K562 (cell line): ENCODE measurements at regions not wholly inside any gene's neighbourhood (a gene's known extent, or its start where the extent isn't known, plus 50 kb on each side); places are given as distances from the start of the nearest gene placed in this dataset.

Experiments used
- ATF3 ChIP-seq, 2 experiments: fragments of 450-650 bp in 1 of 2; sonication (generic) in 1 of 2; formaldehyde crosslinking in 1 of 2; IDR thresholded peaks in 1 of 2; conservative IDR thresholded peaks in 1 of 2; 2 replicates each; pipeline versions ENCODE4 v1.6.1 to v1.8.1; 2016 to 2023; ENCODE audit warnings: mild to moderate bottlenecking in 2 of 2, moderate library complexity in 2 of 2, inconsistent platforms in 1 of 2, missing genetic modification reagents in 1 of 2
- BRF1 ChIP-seq: IDR thresholded peaks from 3 replicates; pipeline ENCODE4 v1.6.1; 2011; ENCODE audit warnings: borderline replicate concordance, mild to moderate bottlenecking; ENCODE audit not compliant: insufficient read length; ENCODE audit errors: extremely low read depth
- CBX1 ChIP-seq: sonication (generic); IDR thresholded peaks from 2 replicates; pipeline ENCODE4 v1.6.1; 2016; ENCODE audit warnings: antibody characterized with exemption, low read depth, mild to moderate bottlenecking
- CBX3 ChIP-seq, 2 experiments: IDR thresholded peaks; 1 replicate in 1 of 2; 2 replicates in 1 of 2; pipeline ENCODE4 v1.6.1; 2012; ENCODE audit warnings: inconsistent platforms in 2 of 2, low read length in 2 of 2, borderline replicate concordance in 1 of 2, control low read depth in 1 of 2
- CBX5 ChIP-seq: IDR thresholded peaks from 2 replicates; pipeline ENCODE4 v1.6.1; 2014; ENCODE audit warnings: low read depth, borderline replicate concordance
- CBX8 ChIP-seq: fragments of 200-600 bp; sonication (generic); IDR thresholded peaks from 2 replicates; pipeline ENCODE4 v1.6.1; 2012; ENCODE audit warnings: borderline replicate concordance, mixed run types, low read depth, mild to moderate bottlenecking, moderate library complexity, mixed read lengths, low read length, control low read depth, inconsistent platforms; ENCODE audit not compliant: poor library complexity, severe bottlenecking; ENCODE audit errors: extremely low read depth
- FOXA3 ChIP-seq, 2 experiments: fragments of 450-650 bp in 1 of 2; sonication (generic) in 1 of 2; formaldehyde crosslinking; IDR thresholded peaks in 1 of 2; conservative IDR thresholded peaks in 1 of 2; 2 replicates each; pipeline versions ENCODE4 v1.4.0 to v1.8.0; 2020 to 2022; ENCODE audit warnings: mild to moderate bottlenecking in 2 of 2, missing genetic modification reagents in 1 of 2
- HNRNPL ChIP-seq: fragments of 200-400 bp; formaldehyde crosslinking; IDR thresholded peaks from 2 replicates; pipeline ENCODE4 v1.6.1; 2017; ENCODE audit warnings: low read depth, mild to moderate bottlenecking, low read length
- NELFE ChIP-seq: IDR thresholded peaks from 2 replicates; pipeline ENCODE4 v1.6.1; 2011; ENCODE audit warnings: mild to moderate bottlenecking; ENCODE audit not compliant: insufficient read depth, insufficient read length
- NONO ChIP-seq, 2 experiments: fragments of 200-400 bp in 1 of 2; fragments of 450-650 bp in 1 of 2; formaldehyde crosslinking in 1 of 2; IDR thresholded peaks; 2 replicates each; pipeline ENCODE4 v1.6.1; 2017; ENCODE audit warnings: low read depth in 2 of 2, mild to moderate bottlenecking in 2 of 2, moderate library complexity in 2 of 2, low read length in 1 of 2
- PHF20 ChIP-seq: fragments of 450-650 bp; IDR thresholded peaks from 2 replicates; pipeline ENCODE4 v1.6.1; 2018; ENCODE audit not compliant: partially characterized antibody
- POLR2H ChIP-seq: IDR thresholded peaks from 2 replicates; pipeline ENCODE4 v1.6.1; 2016; ENCODE audit warnings: missing genetic modification characterization, low read depth, mild to moderate bottlenecking, control low read depth, missing compliant biosample characterization, moderate library complexity
- STAT6 ChIP-seq: sonication (generic); formaldehyde crosslinking; IDR thresholded peaks from 2 replicates; pipeline ENCODE4 v1.8.1; 2023; ENCODE audit warnings: mild to moderate bottlenecking, missing genetic modification reagents
- ZFX ChIP-seq: sonication (generic); formaldehyde crosslinking; IDR thresholded peaks from 2 replicates; pipeline ENCODE4 v1.8.0; 2022; ENCODE audit warnings: mild to moderate bottlenecking, missing genetic modification reagents, moderate library complexity
- ZNF77 ChIP-seq: fragments of 250-450 bp; sonication (Bioruptor Pico); IDR thresholded peaks from 2 replicates; pipeline ENCODE4 v1.5.0; 2020
- TF ChIP-seq, protein P1 (sequence below): fragments of 250-450 bp; sonication (Bioruptor Pico); IDR thresholded peaks from 2 replicates; pipeline ENCODE4 v1.9.0; 2021; ENCODE audit warnings: mild to moderate bottlenecking
- TF ChIP-seq, protein P2 (sequence below): fragments of 450-650 bp; IDR thresholded peaks from 2 replicates; pipeline ENCODE4 v1.6.1; 2018; ENCODE audit warnings: mild to moderate bottlenecking, low read depth; ENCODE audit not compliant: partially characterized antibody
- TF ChIP-seq, protein P3 (sequence below): fragments of 250-450 bp; sonication (Bioruptor Pico); IDR thresholded peaks from 2 replicates; pipeline ENCODE4 v1.8.0; 2021; ENCODE audit warnings: mild to moderate bottlenecking, moderate library complexity
- TF ChIP-seq, protein P4 (sequence below): fragments of 250-450 bp; sonication (Bioruptor Pico); IDR thresholded peaks from 2 replicates; pipeline ENCODE4 v1.8.0; 2022; ENCODE audit warnings: inconsistent platforms, mild to moderate bottlenecking, moderate library complexity, borderline replicate concordance

DNA sequence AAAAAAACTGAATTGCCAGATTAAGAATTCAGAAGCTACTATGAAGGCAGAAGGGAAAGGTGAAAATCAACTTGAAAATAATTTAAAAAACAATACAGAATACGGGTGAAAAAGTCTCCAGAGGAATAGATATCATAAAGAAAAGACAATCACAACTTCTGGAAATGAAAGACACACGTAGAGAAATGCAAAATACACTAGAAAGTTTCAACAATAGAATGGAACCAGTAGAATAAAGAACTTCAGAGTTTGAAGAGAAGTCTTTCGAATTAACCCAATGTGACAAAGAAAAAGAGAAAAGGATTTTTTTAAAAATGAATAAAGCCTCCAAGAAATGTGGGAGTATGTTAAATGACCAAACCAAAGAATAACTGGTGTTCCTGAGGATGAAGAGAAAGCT lies 263.8 kb upstream of the FAT3 start (continued):
- TF ChIP-seq, protein P1, sequence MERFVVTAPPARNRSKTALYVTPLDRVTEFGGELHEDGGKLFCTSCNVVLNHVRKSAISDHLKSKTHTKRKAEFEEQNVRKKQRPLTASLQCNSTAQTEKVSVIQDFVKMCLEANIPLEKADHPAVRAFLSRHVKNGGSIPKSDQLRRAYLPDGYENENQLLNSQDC (CRISPR knock-in tag) = no peak
- TF ChIP-seq STAT6 (CRISPR knock-in tag) (no peak), CBX3 (IDR thresholded peaks at IDR 0.05; ENCODE audit: borderline replicate concordance in 1 of 2, low read length in 2 of 2) (peak in 1 of 2 experiments; percentile 80; a peak in 2 of 3 replicates), ATF3 (IDR thresholded peaks at IDR 0.05) (no peak), ATF3 (CRISPR knock-in tag; conservative IDR thresholded peaks at IDR 0.05) (no peak), POLR2H (no peak), ZNF77 (CRISPR knock-in tag) (no peak), ZFX (CRISPR knock-in tag) (no peak), BRF1 (no peak), FOXA3 (CRISPR knock-in tag; conservative IDR thresholded peaks at IDR 0.05 in 1 of 2, IDR thresholded peaks at IDR 0.05 in 1 of 2) (no peak), HNRNPL (no peak), CBX1 (no peak), CBX8 (no peak), PHF20 (no peak), NELFE (no peak), NONO (IDR thresholded peaks at IDR 0.05; ENCODE audit: low read depth in 2 of 2, low read length in 1 of 2) (no peak), CBX5 (peak; percentile 53; the same call in 1 of the 2 replicates)
- TF ChIP-seq, protein P2, sequence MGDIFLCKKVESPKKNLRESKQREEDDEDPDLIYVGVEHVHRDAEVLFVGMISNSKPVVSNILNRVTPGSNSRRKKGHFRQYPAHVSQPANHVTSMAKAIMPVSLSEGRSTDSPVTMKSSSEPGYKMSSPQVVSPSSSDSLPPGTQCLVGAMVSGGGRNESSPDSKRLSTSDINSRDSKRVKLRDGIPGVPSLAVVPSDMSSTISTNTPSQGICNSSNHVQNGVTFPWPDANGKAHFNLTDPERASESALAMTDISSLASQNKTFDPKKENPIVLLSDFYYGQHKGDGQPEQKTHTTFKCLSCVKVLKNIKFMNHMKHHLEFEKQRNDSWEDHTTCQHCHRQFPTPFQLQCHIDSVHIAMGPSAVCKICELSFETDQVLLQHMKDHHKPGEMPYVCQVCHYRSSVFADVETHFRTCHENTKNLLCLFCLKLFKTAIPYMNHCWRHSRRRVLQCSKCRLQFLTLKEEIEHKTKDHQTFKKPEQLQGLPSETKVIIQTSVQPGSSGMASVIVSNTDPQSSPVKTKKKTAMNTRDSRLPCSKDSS = peak; percentile 47
- TF ChIP-seq, protein P3, sequence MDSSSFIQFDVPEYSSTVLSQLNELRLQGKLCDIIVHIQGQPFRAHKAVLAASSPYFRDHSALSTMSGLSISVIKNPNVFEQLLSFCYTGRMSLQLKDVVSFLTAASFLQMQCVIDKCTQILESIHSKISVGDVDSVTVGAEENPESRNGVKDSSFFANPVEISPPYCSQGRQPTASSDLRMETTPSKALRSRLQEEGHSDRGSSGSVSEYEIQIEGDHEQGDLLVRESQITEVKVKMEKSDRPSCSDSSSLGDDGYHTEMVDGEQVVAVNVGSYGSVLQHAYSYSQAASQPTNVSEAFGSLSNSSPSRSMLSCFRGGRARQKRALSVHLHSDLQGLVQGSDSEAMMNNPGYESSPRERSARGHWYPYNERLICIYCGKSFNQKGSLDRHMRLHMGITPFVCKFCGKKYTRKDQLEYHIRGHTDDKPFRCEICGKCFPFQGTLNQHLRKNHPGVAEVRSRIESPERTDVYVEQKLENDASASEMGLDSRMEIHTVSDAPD (CRISPR knock-in tag) = no peak
- TF ChIP-seq, protein P4, sequence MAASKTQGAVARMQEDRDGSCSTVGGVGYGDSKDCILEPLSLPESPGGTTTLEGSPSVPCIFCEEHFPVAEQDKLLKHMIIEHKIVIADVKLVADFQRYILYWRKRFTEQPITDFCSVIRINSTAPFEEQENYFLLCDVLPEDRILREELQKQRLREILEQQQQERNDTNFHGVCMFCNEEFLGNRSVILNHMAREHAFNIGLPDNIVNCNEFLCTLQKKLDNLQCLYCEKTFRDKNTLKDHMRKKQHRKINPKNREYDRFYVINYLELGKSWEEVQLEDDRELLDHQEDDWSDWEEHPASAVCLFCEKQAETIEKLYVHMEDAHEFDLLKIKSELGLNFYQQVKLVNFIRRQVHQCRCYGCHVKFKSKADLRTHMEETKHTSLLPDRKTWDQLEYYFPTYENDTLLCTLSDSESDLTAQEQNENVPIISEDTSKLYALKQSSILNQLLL (CRISPR knock-in tag) = no peak
